Nephron progenitor cell (in vitro differentiated cells): ENCODE measurements at regions not wholly inside any gene's neighbourhood (a gene's known extent, or its start where the extent isn't known, plus 50 kb on each side); places are given as distances from the start of the nearest gene placed in this dataset.
A peak's percentile ranks its signal among the peaks of the same experiment; 100 is the strongest.

Experiments
- DNase-seq: peaks from one replicate; pipeline ENCODE4 v3.0.0; 2021
- H3K27ac Mint-ChIP-seq: 2 replicates; pipeline ENCODE4 v1.8.0; 2021; ENCODE audit warnings: mild to moderate bottlenecking, moderate library complexity, mixed read lengths
- H3K27me3 Mint-ChIP-seq: 2 replicates; pipeline ENCODE4 v1.8.0; 2021; ENCODE audit warnings: mild to moderate bottlenecking, low read depth, mixed read lengths; ENCODE audit not compliant: poor library complexity
- H3K36me3 Mint-ChIP-seq: 2 replicates; pipeline ENCODE4 v1.8.0; 2021; ENCODE audit warnings: low read depth, mixed read lengths
- H3K4me1 Mint-ChIP-seq: 2 replicates; pipeline ENCODE4 v1.8.0; 2021; ENCODE audit warnings: mixed read lengths
- H3K4me3 Mint-ChIP-seq: 2 replicates; pipeline ENCODE4 v1.8.0; 2021; ENCODE audit warnings: mild to moderate bottlenecking, moderate library complexity, mixed read lengths
- H3K9me3 Mint-ChIP-seq: 2 replicates; pipeline ENCODE4 v1.8.0; 2021; ENCODE audit warnings: mild to moderate bottlenecking, moderate library complexity, mixed read lengths
- TF ChIP-seq, protein P1 (sequence below): fragments of 200-600 bp; sonication (generic); IDR thresholded peaks from 2 replicates; pipeline ENCODE4 v1.5.0; 2021; ENCODE audit warnings: antibody characterized with exemption

DNA sequence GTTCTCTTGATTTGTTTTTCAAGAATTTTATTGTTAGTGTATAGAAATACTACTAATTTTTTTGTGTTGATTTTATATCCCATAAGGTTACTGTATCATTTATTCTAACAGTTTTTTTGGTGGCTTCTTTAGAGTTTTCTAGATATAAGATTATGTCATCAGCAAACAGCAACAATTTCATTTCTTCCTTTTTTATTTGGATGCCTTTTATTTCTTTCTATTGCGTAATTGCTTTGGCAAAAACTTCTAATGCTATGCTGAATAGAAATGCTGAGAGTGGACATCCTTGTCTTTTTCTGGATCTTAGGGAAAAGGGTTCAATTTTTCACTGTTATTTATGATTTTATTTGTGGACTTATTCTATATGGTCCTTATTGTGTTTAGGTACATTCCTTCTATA, 298.8 kb downstream of the RPRM start:
- no peaks in the 10 kb centered on the region for H3K9me3 Mint-ChIP-seq

DNA sequence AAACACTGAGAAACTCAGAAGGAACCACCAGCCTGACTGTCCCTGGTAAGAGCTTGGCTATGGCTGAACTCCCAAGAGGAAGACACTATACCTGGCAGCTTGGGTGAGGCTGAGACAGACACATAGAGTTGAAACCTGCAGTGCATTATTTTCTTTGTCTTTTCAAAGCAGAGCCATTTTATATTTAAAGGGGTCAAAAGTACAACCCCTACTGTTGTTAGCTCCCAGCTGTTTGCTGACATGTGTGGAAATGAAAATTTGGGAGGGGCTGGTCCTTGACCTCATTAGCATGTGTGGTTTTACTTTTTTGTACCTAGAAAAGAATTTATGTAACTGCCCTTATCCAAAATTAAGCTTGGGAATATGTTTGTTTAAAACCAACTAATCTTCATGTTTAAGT, 309.0 kb downstream of the RPRM start:
- Mint-ChIP-seq H3K27me3 (no peaks in the 10 kb centered on the region), H3K4me3 (no peak overlapping the region), H3K9me3 (peaks cover 3% of the 10 kb centered on the region), H3K36me3 (no peaks in the 10 kb centered on the region), H3K4me1 (no peaks in the 10 kb centered on the region), H3K27ac (no peak overlapping the region)
- TF ChIP-seq, protein P1, sequence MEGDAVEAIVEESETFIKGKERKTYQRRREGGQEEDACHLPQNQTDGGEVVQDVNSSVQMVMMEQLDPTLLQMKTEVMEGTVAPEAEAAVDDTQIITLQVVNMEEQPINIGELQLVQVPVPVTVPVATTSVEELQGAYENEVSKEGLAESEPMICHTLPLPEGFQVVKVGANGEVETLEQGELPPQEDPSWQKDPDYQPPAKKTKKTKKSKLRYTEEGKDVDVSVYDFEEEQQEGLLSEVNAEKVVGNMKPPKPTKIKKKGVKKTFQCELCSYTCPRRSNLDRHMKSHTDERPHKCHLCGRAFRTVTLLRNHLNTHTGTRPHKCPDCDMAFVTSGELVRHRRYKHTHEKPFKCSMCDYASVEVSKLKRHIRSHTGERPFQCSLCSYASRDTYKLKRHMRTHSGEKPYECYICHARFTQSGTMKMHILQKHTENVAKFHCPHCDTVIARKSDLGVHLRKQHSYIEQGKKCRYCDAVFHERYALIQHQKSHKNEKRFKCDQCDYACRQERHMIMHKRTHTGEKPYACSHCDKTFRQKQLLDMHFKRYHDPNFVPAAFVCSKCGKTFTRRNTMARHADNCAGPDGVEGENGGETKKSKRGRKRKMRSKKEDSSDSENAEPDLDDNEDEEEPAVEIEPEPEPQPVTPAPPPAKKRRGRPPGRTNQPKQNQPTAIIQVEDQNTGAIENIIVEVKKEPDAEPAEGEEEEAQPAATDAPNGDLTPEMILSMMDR: no peak
- no peak for DNase-seq

More for the DNA sequence above, 298.8 kb downstream of the RPRM start:
- no peak overlapping the region for H3K4me3 Mint-ChIP-seq
- TF ChIP-seq, protein P1: no peak
- H3K4me1 Mint-ChIP-seq: no peaks in the 10 kb centered on the region
- no peaks in the 10 kb centered on the region for H3K36me3 Mint-ChIP-seq
- DNase-seq: no peak
- no peak overlapping the region for H3K27ac Mint-ChIP-seq
- H3K27me3 Mint-ChIP-seq: peaks cover 3% of the 10 kb centered on the region

DNA sequence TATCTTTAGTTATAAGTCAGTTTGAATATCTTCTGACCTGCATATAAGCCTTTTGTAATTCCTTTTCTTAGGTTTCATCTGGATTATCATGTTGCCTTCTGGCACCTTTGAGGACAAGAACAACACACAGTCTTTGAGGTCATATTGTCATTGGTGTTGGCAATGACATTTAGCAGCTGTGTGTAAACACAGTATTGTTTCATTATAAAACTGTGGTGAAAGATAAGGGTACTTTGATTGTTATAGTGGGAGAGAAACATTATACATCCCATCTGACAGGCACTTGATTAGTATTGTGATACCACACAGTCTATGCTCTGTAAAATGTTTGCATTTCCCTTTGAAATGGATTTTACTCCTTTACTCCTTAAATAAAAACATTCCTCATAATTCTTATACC, 313.5 kb downstream of the RPRM start:
- Mint-ChIP-seq H3K27me3 (peaks cover 4% of the 10 kb centered on the region), H3K4me3 (no peak overlapping the region), H3K9me3 (no peaks in the 10 kb centered on the region), H3K36me3 (no peaks in the 10 kb centered on the region), H3K4me1 (no peaks in the 10 kb centered on the region), H3K27ac (no peak overlapping the region)
- TF ChIP-seq, protein P1: no peak
- DNase-seq: no peak

DNA sequence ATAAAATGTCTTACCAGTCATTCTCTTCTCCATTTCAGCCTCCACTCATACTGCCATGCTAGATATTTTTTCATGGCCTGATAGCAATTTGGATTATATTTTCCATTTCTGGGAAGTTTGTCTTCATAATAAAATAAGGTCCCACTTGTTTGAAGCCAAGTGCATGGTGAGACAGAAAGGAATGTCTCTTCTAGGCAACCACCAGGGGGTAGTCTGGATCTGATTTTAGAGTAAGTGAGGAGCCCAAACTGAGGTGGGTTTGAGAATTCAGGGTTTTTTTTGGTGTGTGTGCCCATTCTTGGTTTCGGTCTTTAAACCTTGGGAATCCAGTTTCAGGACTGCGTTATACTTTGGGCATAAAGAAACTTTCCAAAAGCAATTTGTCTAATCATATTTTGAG, 315.5 kb downstream of the RPRM start:
- no peak overlapping the region for H3K4me3 Mint-ChIP-seq
- H3K27ac Mint-ChIP-seq: no peak overlapping the region
- no peaks in the 10 kb centered on the region for H3K4me1 Mint-ChIP-seq
- peak; percentile 33 for DNase-seq
- TF ChIP-seq, protein P1: peak; percentile 62
- peaks cover 4% of the 10 kb centered on the region for H3K27me3 Mint-ChIP-seq
- H3K36me3 Mint-ChIP-seq: no peaks in the 10 kb centered on the region
- H3K9me3 Mint-ChIP-seq: no peaks in the 10 kb centered on the region

DNA sequence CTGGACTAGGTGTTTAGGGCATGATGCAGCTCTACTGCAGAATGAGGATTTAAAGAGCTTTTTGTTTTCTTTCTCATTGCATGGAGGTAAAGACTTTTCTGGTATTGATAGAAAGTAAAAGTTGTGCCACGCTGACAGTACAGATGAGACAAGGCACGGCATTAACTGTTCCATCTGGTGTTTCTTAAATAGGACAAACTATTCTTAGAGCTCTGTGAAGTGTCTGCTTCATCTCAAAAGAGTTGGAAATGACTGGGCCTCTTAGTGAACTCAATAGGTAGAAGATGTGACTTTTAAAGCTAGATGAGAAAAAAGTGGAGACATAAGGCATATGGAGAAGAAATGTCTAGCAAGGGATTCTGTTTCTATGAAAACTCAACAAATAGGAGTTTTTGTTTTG, 321.8 kb downstream of the RPRM start:
- Mint-ChIP-seq H3K4me1 (no peaks in the 10 kb centered on the region), H3K36me3 (no peaks in the 10 kb centered on the region), H3K27me3 (peaks cover 4% of the 10 kb centered on the region), H3K27ac (no peak overlapping the region), H3K9me3 (peaks cover 7% of the 10 kb centered on the region), H3K4me3 (no peak overlapping the region)
- no peak for DNase-seq
- TF ChIP-seq, protein P1: no peak

DNA sequence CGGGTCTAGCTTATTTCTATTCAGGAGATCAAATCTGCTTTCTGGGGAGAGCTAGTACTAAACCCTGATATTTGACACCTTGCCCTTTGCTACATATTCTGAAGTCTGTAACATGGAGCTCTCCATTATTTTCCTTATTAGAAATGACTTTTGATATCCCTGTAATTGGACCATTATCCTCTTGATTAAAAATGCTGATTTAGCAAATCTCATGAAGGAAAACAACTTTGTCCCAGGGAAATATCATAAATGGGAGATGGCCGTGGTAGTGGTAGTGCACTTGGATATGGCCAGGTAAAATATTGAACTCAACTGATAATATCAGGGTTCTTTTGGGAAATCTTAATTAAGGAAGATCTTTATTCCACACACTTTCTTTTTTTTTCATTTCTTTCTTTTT, 326.5 kb downstream of the RPRM start:
- H3K36me3 Mint-ChIP-seq: no peaks in the 10 kb centered on the region
- peaks cover 7% of the 10 kb centered on the region for H3K9me3 Mint-ChIP-seq
- no peak overlapping the region for H3K4me3 Mint-ChIP-seq
- H3K27ac Mint-ChIP-seq: no peak overlapping the region
- peaks cover 9% of the 10 kb centered on the region for H3K27me3 Mint-ChIP-seq
- TF ChIP-seq, protein P1: no peak
- no peaks in the 10 kb centered on the region for H3K4me1 Mint-ChIP-seq
- DNase-seq: no peak
